ENCODE measurements at regions not wholly inside any gene's neighbourhood (a gene's known extent, or its start where the extent isn't known, plus 50 kb on each side); places are given as distances from the start of the nearest gene placed in this dataset.
"Not testable (repeated sequence)": the region's sequence is repeated elsewhere in the genome, so short reads cannot be mapped to it uniquely, and the experiment has no call there.

DNA sequence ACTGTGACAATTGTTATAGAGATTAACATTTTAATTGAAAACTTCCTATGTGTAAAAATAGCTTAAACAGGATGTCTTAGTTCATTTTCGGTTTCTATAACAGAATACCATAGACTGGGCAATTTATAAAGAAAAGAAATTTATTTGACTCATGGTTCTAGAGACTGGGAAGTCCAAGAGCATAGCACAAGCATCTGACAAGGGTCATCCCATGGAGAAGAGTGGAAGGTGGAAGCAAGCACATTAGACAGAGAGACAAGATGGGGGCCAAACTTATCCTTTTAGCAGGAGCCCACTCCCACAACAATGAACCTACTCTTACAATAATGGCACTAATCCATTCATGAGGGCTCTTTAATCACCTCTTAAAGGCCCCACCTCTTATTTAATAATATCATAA lies 100.3 kb downstream of the FAM161A start:
- no peak overlapping the region for H3K9ac ChIP-seq (ENCODE audit: low read depth, low read length)
- H3K36me3 ChIP-seq (ENCODE audit: control insufficient read depth, insufficient read depth, low read length), result no peaks in the 10 kb centered on the region
- H3K4me3 ChIP-seq (ENCODE audit: low read depth, low read length), result no peak overlapping the region
- no peaks in the 10 kb centered on the region for H3K4me1 ChIP-seq (ENCODE audit: control insufficient read depth, insufficient read depth, low read length)
- no peaks in the 10 kb centered on the region for H3K9me3 ChIP-seq (ENCODE audit: control insufficient read depth, insufficient read depth, low read length)
- H3K27me3 ChIP-seq (ENCODE audit: control insufficient read depth, insufficient read depth, low read length), result no peaks in the 10 kb centered on the region
- no peak overlapping the region for H3K27ac ChIP-seq (ENCODE audit: low read depth, low read length)

DNA sequence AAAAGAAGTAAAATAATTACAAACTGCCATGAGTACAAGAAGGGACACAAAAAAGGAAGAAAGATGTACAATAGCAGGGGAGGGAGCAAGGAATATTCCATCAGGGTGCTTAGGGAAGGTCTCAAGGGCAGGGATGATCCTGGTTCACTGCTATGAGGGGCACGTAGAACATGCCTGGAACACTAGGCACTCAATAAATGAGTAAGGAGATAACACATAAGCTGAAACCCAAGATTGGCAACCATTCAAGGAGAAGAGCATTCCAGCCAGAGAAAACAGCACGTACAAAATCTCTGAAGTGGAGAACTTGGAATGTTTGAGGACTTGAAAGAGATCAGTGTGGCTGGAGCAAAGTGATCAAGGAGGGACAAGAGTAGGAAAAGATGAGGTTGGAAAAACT lies 103.2 kb downstream of the FAM161A start:
- Histone ChIP-seq H3K27ac (ENCODE audit: low read depth, low read length) (no peak overlapping the region), H3K4me1 (ENCODE audit: control insufficient read depth, insufficient read depth, low read length) (no peaks in the 10 kb centered on the region), H3K9ac (ENCODE audit: low read depth, low read length) (no peak overlapping the region), H3K9me3 (ENCODE audit: control insufficient read depth, insufficient read depth, low read length) (no peaks in the 10 kb centered on the region), H3K36me3 (ENCODE audit: control insufficient read depth, insufficient read depth, low read length) (no peaks in the 10 kb centered on the region), H3K27me3 (ENCODE audit: control insufficient read depth, insufficient read depth, low read length) (no peaks in the 10 kb centered on the region), H3K4me3 (ENCODE audit: low read depth, low read length) (no peak overlapping the region)

DNA sequence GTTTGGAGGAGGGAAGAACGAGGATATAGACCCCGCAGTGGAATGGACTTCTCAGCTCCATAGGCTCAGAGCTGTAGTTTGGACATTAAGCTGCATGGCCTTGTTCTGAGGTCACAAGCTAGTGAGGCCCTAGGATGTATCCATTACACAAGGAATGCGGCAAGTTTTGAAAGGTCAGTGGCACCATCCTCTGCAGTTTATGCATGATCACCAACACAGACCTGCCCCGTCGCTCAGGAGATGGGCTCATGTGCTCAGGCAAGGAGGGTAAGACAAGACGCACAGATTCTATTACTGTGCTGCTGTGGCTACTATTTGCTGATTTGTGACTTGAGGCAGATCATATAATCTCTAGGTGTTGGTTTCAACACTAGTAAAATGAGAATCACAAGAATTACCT lies 110.9 kb downstream of the FAM161A start:
- H3K4me1 ChIP-seq (ENCODE audit: control insufficient read depth, insufficient read depth, low read length), result 0 out of 2 replicates have a peak, but pooled peaks cover 4% of the 10 kb centered on the region
- H3K4me3 ChIP-seq (ENCODE audit: low read depth, low read length), result no peak overlapping the region
- no peaks in the 10 kb centered on the region for H3K36me3 ChIP-seq (ENCODE audit: control insufficient read depth, insufficient read depth, low read length)
- no peaks in the 10 kb centered on the region for H3K9me3 ChIP-seq (ENCODE audit: control insufficient read depth, insufficient read depth, low read length)
- H3K27me3 ChIP-seq (ENCODE audit: control insufficient read depth, insufficient read depth, low read length), result no peaks in the 10 kb centered on the region
- H3K27ac ChIP-seq (ENCODE audit: low read depth, low read length), result no peak overlapping the region
- H3K9ac ChIP-seq (ENCODE audit: low read depth, low read length), result no peak overlapping the region

DNA sequence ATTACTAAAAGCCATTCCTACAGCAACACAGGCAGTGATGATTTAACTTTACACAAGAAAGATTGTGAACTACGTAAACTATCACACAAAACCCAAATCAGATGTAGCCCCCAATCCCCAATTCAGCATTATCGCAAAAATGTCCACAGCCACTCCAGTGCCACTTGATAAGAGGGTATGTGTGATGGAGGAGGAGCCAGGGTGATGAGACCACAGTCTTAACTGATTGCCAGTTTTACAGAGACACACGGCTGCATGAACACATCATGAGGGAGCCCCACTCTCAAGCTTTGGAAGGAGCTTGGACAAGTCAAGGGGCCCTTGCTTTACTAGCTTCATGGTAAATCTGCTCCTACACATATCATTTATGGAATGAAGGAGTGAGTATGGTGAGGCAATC lies 116.0 kb downstream of the FAM161A start:
- Histone ChIP-seq H3K27ac (ENCODE audit: low read depth, low read length) (no peak overlapping the region), H3K36me3 (ENCODE audit: control insufficient read depth, insufficient read depth, low read length) (no peaks in the 10 kb centered on the region)

DNA sequence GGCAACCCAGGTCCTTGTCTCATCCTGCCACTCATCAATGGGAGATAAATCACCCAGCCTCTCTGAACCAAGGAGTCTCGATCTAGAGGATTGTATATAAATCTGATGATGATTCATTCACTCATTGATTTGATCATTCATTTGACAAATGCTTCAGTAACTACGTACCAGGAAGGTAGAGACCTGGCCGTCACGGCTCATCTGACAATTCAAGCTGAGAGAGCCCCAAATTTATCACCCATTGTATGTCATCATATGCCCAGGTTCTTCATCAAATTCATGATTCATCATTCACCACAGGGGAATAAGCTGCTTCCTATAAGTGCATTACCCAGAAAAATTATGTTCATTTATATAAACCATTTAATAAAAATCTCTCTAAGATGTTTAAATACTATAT lies 116.9 kb downstream of the FAM161A start:
- Histone ChIP-seq H3K9ac (ENCODE audit: low read depth, low read length) (no peak overlapping the region), H3K9me3 (ENCODE audit: control insufficient read depth, insufficient read depth, low read length) (no peaks in the 10 kb centered on the region), H3K36me3 (ENCODE audit: control insufficient read depth, insufficient read depth, low read length) (no peaks in the 10 kb centered on the region), H3K4me1 (ENCODE audit: control insufficient read depth, insufficient read depth, low read length) (0 out of 2 replicates have a peak, but pooled peaks cover 4% of the 10 kb centered on the region), H3K27ac (ENCODE audit: low read depth, low read length) (no peak overlapping the region), H3K27me3 (ENCODE audit: control insufficient read depth, insufficient read depth, low read length) (no peaks in the 10 kb centered on the region), H3K4me3 (ENCODE audit: low read depth, low read length) (no peak overlapping the region)

More for the DNA sequence above, 116.0 kb downstream of the FAM161A start:
- 0 out of 2 replicates have a peak, but pooled peaks cover 4% of the 10 kb centered on the region for H3K4me1 ChIP-seq (ENCODE audit: control insufficient read depth, insufficient read depth, low read length)
- no peak overlapping the region for H3K4me3 ChIP-seq (ENCODE audit: low read depth, low read length)
- no peak overlapping the region for H3K9ac ChIP-seq (ENCODE audit: low read depth, low read length)
- no peaks in the 10 kb centered on the region for H3K9me3 ChIP-seq (ENCODE audit: control insufficient read depth, insufficient read depth, low read length)
- H3K27me3 ChIP-seq (ENCODE audit: control insufficient read depth, insufficient read depth, low read length), result no peaks in the 10 kb centered on the region

DNA sequence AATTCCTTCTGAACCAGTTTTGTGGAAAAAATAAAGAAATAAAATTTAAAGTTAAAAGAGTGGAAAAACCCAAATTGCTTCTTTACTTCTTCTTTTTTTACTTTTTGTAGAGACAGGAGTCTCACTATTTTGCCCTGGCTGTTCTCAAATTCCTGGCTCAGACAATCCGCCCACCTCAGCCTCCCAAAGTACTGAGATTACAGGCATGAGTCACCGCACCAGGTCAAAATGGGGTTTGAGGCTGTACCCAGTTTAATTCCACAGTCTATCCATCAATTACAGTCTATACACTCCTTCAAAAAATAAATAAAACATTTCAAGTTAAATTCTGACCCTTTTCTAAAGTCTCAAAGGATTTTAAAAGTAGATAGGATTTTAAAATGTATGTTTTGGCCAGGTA lies 120.3 kb downstream of the FAM161A start:
- H3K27me3 ChIP-seq (ENCODE audit: control insufficient read depth, insufficient read depth, low read length), result no peaks in the 10 kb centered on the region
- no peak overlapping the region for H3K27ac ChIP-seq (ENCODE audit: low read depth, low read length)
- H3K4me1 ChIP-seq (ENCODE audit: control insufficient read depth, insufficient read depth, low read length), result no peaks in the 10 kb centered on the region
- no peak overlapping the region for H3K9ac ChIP-seq (ENCODE audit: low read depth, low read length)
- H3K4me3 ChIP-seq (ENCODE audit: low read depth, low read length), result no peak overlapping the region
- H3K9me3 ChIP-seq (ENCODE audit: control insufficient read depth, insufficient read depth, low read length), result no peaks in the 10 kb centered on the region
- H3K36me3 ChIP-seq (ENCODE audit: control insufficient read depth, insufficient read depth, low read length), result no peaks in the 10 kb centered on the region

DNA sequence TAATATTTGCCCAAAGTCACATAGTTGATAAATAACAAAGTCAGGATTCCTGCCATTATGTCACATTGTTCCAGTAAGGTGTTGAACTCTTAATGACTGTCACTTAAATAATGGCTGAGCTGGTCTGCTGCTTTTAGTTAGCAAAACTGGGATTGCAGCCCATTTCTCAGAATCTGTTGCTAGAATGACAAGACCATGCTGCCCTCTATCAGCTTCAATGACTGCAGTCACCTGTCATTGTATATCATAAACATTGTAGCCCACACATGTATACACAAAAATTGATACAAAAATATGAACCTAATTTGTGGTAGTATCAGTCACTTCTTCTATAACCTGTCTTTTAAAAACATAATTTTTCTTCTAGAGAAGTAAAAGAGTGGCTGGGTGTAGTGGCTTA lies 121.1 kb downstream of the FAM161A start:
- no peaks in the 10 kb centered on the region for H3K9me3 ChIP-seq (ENCODE audit: control insufficient read depth, insufficient read depth, low read length)
- H3K4me1 ChIP-seq (ENCODE audit: control insufficient read depth, insufficient read depth, low read length), result no peaks in the 10 kb centered on the region
- H3K9ac ChIP-seq (ENCODE audit: low read depth, low read length), result no peak overlapping the region
- no peak overlapping the region for H3K27ac ChIP-seq (ENCODE audit: low read depth, low read length)
- no peaks in the 10 kb centered on the region for H3K36me3 ChIP-seq (ENCODE audit: control insufficient read depth, insufficient read depth, low read length)
- H3K27me3 ChIP-seq (ENCODE audit: control insufficient read depth, insufficient read depth, low read length), result no peaks in the 10 kb centered on the region
- H3K4me3 ChIP-seq (ENCODE audit: low read depth, low read length), result no peak overlapping the region

DNA sequence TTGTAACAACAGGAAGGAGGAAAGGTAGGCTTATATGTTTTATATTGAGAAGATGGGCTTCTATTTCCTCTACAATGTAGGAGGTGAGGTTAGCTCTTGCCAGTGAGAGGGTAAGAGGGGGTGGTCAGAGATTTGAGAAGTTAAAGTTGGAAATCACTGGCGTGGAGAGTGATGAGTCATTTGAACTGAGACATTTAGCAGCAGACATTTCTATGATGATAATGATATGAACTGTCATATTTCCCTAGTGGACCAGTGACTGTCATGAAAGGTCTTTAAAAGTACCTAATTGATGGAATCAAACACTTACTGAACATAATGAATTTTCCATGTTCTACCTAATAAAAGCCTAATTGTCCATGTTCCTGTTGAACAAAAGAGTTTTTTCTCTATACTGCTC lies 126.1 kb downstream of the FAM161A start:
- H3K36me3 ChIP-seq (ENCODE audit: control insufficient read depth, insufficient read depth, low read length), result no peaks in the 10 kb centered on the region
- no peak overlapping the region for H3K27ac ChIP-seq (ENCODE audit: low read depth, low read length)

DNA sequence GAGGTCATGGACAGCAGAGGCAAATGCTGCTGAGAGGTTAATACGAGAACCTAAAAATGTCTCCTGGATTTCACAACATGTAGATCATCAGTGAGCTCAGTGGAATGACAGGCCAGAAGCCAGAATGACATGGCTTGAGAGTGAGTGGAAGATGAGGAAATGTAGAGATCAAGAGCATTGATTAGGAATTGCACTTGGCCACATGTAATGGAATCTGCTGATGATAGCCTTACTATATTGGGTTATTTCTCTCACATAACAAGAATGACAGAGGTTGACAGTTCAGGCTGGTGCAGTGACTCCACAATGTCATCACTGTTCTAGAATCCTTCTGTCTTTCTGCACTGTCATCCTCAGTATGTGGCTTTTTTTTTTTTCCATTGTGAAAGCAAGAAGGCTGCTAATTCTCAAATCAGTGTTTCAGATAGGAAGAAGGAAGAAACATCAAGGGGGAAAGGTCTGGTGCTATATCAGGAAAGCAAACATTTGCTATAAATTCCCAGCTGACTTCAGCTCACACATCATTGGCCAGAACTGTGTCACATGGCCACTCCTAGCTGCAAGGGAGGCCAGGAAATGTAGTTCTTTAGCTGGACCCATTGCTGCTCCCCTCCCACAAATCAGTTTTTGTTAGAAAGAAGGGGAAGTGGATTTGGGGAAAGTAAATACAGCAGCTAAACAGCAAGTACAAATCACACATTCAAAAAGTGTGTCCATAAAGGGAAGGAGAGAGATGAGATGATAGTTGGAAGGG lies 127.2 kb downstream of the FAM161A start:
- no peak overlapping the region for H3K4me3 ChIP-seq (ENCODE audit: low read depth, low read length)
- no peak overlapping the region for H3K27ac ChIP-seq (ENCODE audit: low read depth, low read length)
- H3K36me3 ChIP-seq (ENCODE audit: control insufficient read depth, insufficient read depth, low read length), result no peaks in the 10 kb centered on the region
- no peak overlapping the region for H3K9ac ChIP-seq (ENCODE audit: low read depth, low read length)
- H3K9me3 ChIP-seq (ENCODE audit: control insufficient read depth, insufficient read depth, low read length), result no peaks in the 10 kb centered on the region
- H3K27me3 ChIP-seq (ENCODE audit: control insufficient read depth, insufficient read depth, low read length), result no peaks in the 10 kb centered on the region
- no peaks in the 10 kb centered on the region for H3K4me1 ChIP-seq (ENCODE audit: control insufficient read depth, insufficient read depth, low read length)

More for the DNA sequence above, 126.1 kb downstream of the FAM161A start:
- Histone ChIP-seq H3K4me3 (ENCODE audit: low read depth, low read length) (no peak overlapping the region), H3K27me3 (ENCODE audit: control insufficient read depth, insufficient read depth, low read length) (no peaks in the 10 kb centered on the region), H3K9me3 (ENCODE audit: control insufficient read depth, insufficient read depth, low read length) (no peaks in the 10 kb centered on the region), H3K9ac (ENCODE audit: low read depth, low read length) (no peak overlapping the region), H3K4me1 (ENCODE audit: control insufficient read depth, insufficient read depth, low read length) (no peaks in the 10 kb centered on the region)

DNA sequence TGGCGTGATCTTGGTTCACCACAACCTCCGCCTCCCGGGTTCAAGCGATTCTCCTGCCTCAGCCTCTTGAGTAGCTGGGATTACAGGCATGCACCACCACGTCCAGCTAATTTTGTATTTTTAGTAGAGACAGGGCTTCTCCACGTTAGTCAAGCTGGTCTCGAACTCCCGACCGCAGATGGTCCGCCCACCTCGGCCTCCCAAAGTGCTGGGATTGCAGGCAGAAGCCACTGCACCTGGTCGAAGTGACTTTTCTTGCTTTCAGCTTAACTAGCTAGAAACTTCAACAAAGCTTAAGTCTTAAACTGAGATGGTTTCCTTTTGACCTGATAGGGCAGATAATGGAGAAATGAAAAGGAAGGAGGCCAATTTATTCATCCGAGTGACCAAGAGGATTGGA lies 130.5 kb downstream of the FAM161A start:
- not testable (repeated sequence) for H3K4me3 ChIP-seq (ENCODE audit: low read depth, low read length); H3K36me3 ChIP-seq (ENCODE audit: control insufficient read depth, insufficient read depth, low read length); H3K9ac ChIP-seq (ENCODE audit: low read depth, low read length); H3K27me3 ChIP-seq (ENCODE audit: control insufficient read depth, insufficient read depth, low read length); H3K27ac ChIP-seq (ENCODE audit: low read depth, low read length); H3K4me1 ChIP-seq (ENCODE audit: control insufficient read depth, insufficient read depth, low read length); H3K9me3 ChIP-seq (ENCODE audit: control insufficient read depth, insufficient read depth, low read length)

DNA sequence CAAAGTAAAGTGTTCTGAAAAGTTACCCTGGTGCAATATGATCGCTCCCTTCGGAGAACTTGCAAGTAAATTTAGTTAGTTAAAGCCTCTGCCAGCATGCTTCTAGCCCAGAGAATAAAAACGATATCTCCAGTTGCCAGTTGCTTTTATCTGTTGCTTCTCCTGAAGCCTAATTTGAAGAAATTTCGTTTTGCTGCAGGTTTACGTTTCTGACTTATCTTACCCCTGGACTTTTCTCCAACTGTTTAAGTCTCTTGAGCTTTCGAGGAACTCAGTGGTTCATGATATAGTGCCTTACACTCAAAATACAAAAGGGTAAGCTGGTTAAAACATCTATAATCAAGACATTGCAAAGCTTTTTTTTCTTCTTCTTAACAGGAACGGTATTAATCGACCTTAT lies 131.1 kb downstream of the FAM161A start:
- Histone ChIP-seq H3K4me3 (ENCODE audit: low read depth, low read length) (no peak overlapping the region), H3K36me3 (ENCODE audit: control insufficient read depth, insufficient read depth, low read length) (no peaks in the 10 kb centered on the region), H3K27me3 (ENCODE audit: control insufficient read depth, insufficient read depth, low read length) (no peaks in the 10 kb centered on the region), H3K9me3 (ENCODE audit: control insufficient read depth, insufficient read depth, low read length) (no peaks in the 10 kb centered on the region), H3K9ac (ENCODE audit: low read depth, low read length) (no peak overlapping the region), H3K27ac (ENCODE audit: low read depth, low read length) (no peak overlapping the region), H3K4me1 (ENCODE audit: control insufficient read depth, insufficient read depth, low read length) (no peaks in the 10 kb centered on the region)

Measured in HUES48 (cell line).